ENCODE measurements at regions not wholly inside any gene's neighbourhood (a gene's known extent, or its start where the extent isn't known, plus 50 kb on each side); places are given as distances from the start of the nearest gene placed in this dataset.

GRCh38 chr12:39145175-39145999, 240.0 kb upstream of the CPNE8 start:
- Histone ChIP-seq H3K9me3 (ENCODE audit: control insufficient read depth in 2 of 2, insufficient read depth in 1 of 2, low read depth in 1 of 2, low read length in 1 of 2) (peaks cover 2 to 9% of the 10 kb centered on the region in 2 donors), H3K27me3 (ENCODE audit: control insufficient read depth in 3 of 3, insufficient read depth in 3 of 3, low read length in 3 of 3) (peaks cover 0 to 20% (median 4%) of the 10 kb centered on the region in 3 donors), H3K4me1 (ENCODE audit: control insufficient read depth in 3 of 3, insufficient read depth in 2 of 3, low read depth in 1 of 3, low read length in 2 of 3) (no peaks in the 10 kb centered on the region), H3K4me3 (ENCODE audit: low read depth in 1 of 3, low read length in 3 of 3) (peak overlapping the region in 2 of 3 donors; percentile 17 to 32), H3K27ac (ENCODE audit: low read depth in 1 of 3, low read length in 2 of 3) (no peak overlapping the region), H3K36me3 (ENCODE audit: control insufficient read depth in 3 of 3, insufficient read depth in 2 of 3, low read depth in 1 of 3, low read length in 3 of 3) (no peaks in the 10 kb centered on the region)
- FAIRE-seq (no peak), DNase-seq (peak in 1 of 2 donors; percentile 72)
- 7 to 35% (median 20%) methylated on average over 67 to 70 of the region's 70 CpGs for WGBS, 3 donors

- Histone ChIP-seq H3K27ac (ENCODE audit: low read depth in 1 of 3, low read length in 2 of 3) (no peak overlapping the region), H3K27me3 (ENCODE audit: control insufficient read depth in 3 of 3, insufficient read depth in 3 of 3, low read length in 3 of 3) (peaks cover 0 to 20% (median 4%) of the 10 kb centered on the region in 3 donors), H3K4me1 (ENCODE audit: control insufficient read depth in 3 of 3, insufficient read depth in 2 of 3, low read depth in 1 of 3, low read length in 2 of 3) (no peaks in the 10 kb centered on the region), H3K4me3 (ENCODE audit: low read depth in 1 of 3, low read length in 3 of 3) (peak overlapping the region in 2 of 3 donors; percentile 17 to 32), H3K9me3 (ENCODE audit: control insufficient read depth in 2 of 2, insufficient read depth in 1 of 2, low read depth in 1 of 2, low read length in 1 of 2) (peaks cover 2 to 6% of the 10 kb centered on the region in 2 donors), H3K36me3 (ENCODE audit: control insufficient read depth in 3 of 3, insufficient read depth in 2 of 3, low read depth in 1 of 3, low read length in 3 of 3) (no peaks in the 10 kb centered on the region)
- DNase-seq: peak in 1 of 2 donors; percentile 23
- 23 to 41% (median 36%) methylated on average over 33 to 41 of the region's 41 CpGs for WGBS, 3 donors
- FAIRE-seq: no peak
These were observed 239.2 kb upstream of the CPNE8 start for GRCh38 chr12:39144613-39145061.

GRCh38 chr12:39138268-39138667, 232.9 kb upstream of the CPNE8 start:
- H3K4me1 ChIP-seq (ENCODE audit: control insufficient read depth in 3 of 3, insufficient read depth in 2 of 3, low read depth in 1 of 3, low read length in 2 of 3): no peaks in the 10 kb centered on the region
- H3K27me3 ChIP-seq (ENCODE audit: control insufficient read depth in 3 of 3, insufficient read depth in 3 of 3, low read length in 3 of 3): peaks cover 0 to 2% (median 0%) of the 10 kb centered on the region in 3 donors
- no peaks in the 10 kb centered on the region for H3K9me3 ChIP-seq (ENCODE audit: control insufficient read depth in 2 of 2, insufficient read depth in 1 of 2, low read depth in 1 of 2, low read length in 1 of 2)
- no peaks in the 10 kb centered on the region for H3K36me3 ChIP-seq (ENCODE audit: control insufficient read depth in 3 of 3, insufficient read depth in 2 of 3, low read depth in 1 of 3, low read length in 3 of 3)
- H3K4me3 ChIP-seq (ENCODE audit: low read depth in 1 of 3, low read length in 3 of 3): no peak overlapping the region
- DNase-seq (no peak), FAIRE-seq (no peak)
- WGBS, 3 donors: 47 to 71% (median 58%) methylated on average over 4 of the region's 4 CpGs
- H3K27ac ChIP-seq (ENCODE audit: low read depth in 1 of 3, low read length in 2 of 3): no peak overlapping the region

- H3K36me3 ChIP-seq (ENCODE audit: control insufficient read depth in 3 of 3, insufficient read depth in 2 of 3, low read depth in 1 of 3, low read length in 3 of 3): no peaks in the 10 kb centered on the region
- H3K27ac ChIP-seq (ENCODE audit: low read depth in 1 of 3, low read length in 2 of 3): no peak overlapping the region
- WGBS, 3 donors: 38 to 69% (median 43%) methylated on average over 4 of the region's 4 CpGs
- no peak overlapping the region for H3K4me3 ChIP-seq (ENCODE audit: low read depth in 1 of 3, low read length in 3 of 3)
- H3K27me3 ChIP-seq (ENCODE audit: control insufficient read depth in 3 of 3, insufficient read depth in 3 of 3, low read length in 3 of 3): no peaks in the 10 kb centered on the region
- no peaks in the 10 kb centered on the region for H3K4me1 ChIP-seq (ENCODE audit: control insufficient read depth in 3 of 3, insufficient read depth in 2 of 3, low read depth in 1 of 3, low read length in 2 of 3)
- FAIRE-seq (no peak), DNase-seq (peak; percentile 35 to 72)
- H3K9me3 ChIP-seq (ENCODE audit: control insufficient read depth in 2 of 2, insufficient read depth in 1 of 2, low read depth in 1 of 2, low read length in 1 of 2): no peaks in the 10 kb centered on the region
These were observed 222.0 kb upstream of the CPNE8 start for GRCh38 chr12:39127401-39127800.

GRCh38 chr12:39125566-39125965, 220.2 kb upstream of the CPNE8 start:
- no peaks in the 10 kb centered on the region for H3K27me3 ChIP-seq (ENCODE audit: control insufficient read depth in 3 of 3, insufficient read depth in 3 of 3, low read length in 3 of 3)
- peaks cover 0 to 2% of the 10 kb centered on the region in 2 donors for H3K9me3 ChIP-seq (ENCODE audit: control insufficient read depth in 2 of 2, insufficient read depth in 1 of 2, low read depth in 1 of 2, low read length in 1 of 2)
- DNase-seq (no peak), FAIRE-seq (no peak)
- H3K36me3 ChIP-seq (ENCODE audit: control insufficient read depth in 3 of 3, insufficient read depth in 2 of 3, low read depth in 1 of 3, low read length in 3 of 3): no peaks in the 10 kb centered on the region
- no peak overlapping the region for H3K27ac ChIP-seq (ENCODE audit: low read depth in 1 of 3, low read length in 2 of 3)
- WGBS, 3 donors: 20 to 33% (median 31%) methylated on average over 2 of the region's 2 CpGs
- no peak overlapping the region for H3K4me3 ChIP-seq (ENCODE audit: low read depth in 1 of 3, low read length in 3 of 3)
- no peaks in the 10 kb centered on the region for H3K4me1 ChIP-seq (ENCODE audit: control insufficient read depth in 3 of 3, insufficient read depth in 2 of 3, low read depth in 1 of 3, low read length in 2 of 3)

- no peak overlapping the region for H3K27ac ChIP-seq (ENCODE audit: low read depth in 1 of 3, low read length in 2 of 3)
- no peaks in the 10 kb centered on the region for H3K4me1 ChIP-seq (ENCODE audit: control insufficient read depth in 3 of 3, insufficient read depth in 2 of 3, low read depth in 1 of 3, low read length in 2 of 3)
- DNase-seq (no peak), FAIRE-seq (no peak)
- H3K4me3 ChIP-seq (ENCODE audit: low read depth in 1 of 3, low read length in 3 of 3): no peak overlapping the region
- no peaks in the 10 kb centered on the region for H3K36me3 ChIP-seq (ENCODE audit: control insufficient read depth in 3 of 3, insufficient read depth in 2 of 3, low read depth in 1 of 3, low read length in 3 of 3)
- 78 to 89% (median 81%) methylated on average over 6 of the region's 6 CpGs for WGBS, 3 donors
- peaks cover 0 to 2% of the 10 kb centered on the region in 2 donors for H3K9me3 ChIP-seq (ENCODE audit: control insufficient read depth in 2 of 2, insufficient read depth in 1 of 2, low read depth in 1 of 2, low read length in 1 of 2)
- H3K27me3 ChIP-seq (ENCODE audit: control insufficient read depth in 3 of 3, insufficient read depth in 3 of 3, low read length in 3 of 3): no peaks in the 10 kb centered on the region
These were observed 219.4 kb upstream of the CPNE8 start for GRCh38 chr12:39124768-39125167.

- 30 to 52% (median 32%) methylated on average over 2 of the region's 2 CpGs for WGBS, 3 donors
- no peak overlapping the region for H3K4me3 ChIP-seq (ENCODE audit: low read depth in 1 of 3, low read length in 3 of 3)
- DNase-seq: no peak
- H3K9me3 ChIP-seq (ENCODE audit: control insufficient read depth in 2 of 2, insufficient read depth in 1 of 2, low read depth in 1 of 2, low read length in 1 of 2): peaks cover 0 to 2% of the 10 kb centered on the region in 2 donors
- no peak for FAIRE-seq
- no peaks in the 10 kb centered on the region for H3K36me3 ChIP-seq (ENCODE audit: control insufficient read depth in 3 of 3, insufficient read depth in 2 of 3, low read depth in 1 of 3, low read length in 3 of 3)
- no peaks in the 10 kb centered on the region for H3K27me3 ChIP-seq (ENCODE audit: control insufficient read depth in 3 of 3, insufficient read depth in 3 of 3, low read length in 3 of 3)
- no peaks in the 10 kb centered on the region for H3K4me1 ChIP-seq (ENCODE audit: control insufficient read depth in 3 of 3, insufficient read depth in 2 of 3, low read depth in 1 of 3, low read length in 2 of 3)
- no peak overlapping the region for H3K27ac ChIP-seq (ENCODE audit: low read depth in 1 of 3, low read length in 2 of 3)
These were observed 218.3 kb upstream of the CPNE8 start for GRCh38 chr12:39123580-39124253.

GRCh38 chr12:39122562-39123204, 217.3 kb upstream of the CPNE8 start:
- Histone ChIP-seq H3K9me3 (ENCODE audit: control insufficient read depth in 2 of 2, insufficient read depth in 1 of 2, low read depth in 1 of 2, low read length in 1 of 2) (peaks cover 0 to 2% of the 10 kb centered on the region in 2 donors), H3K36me3 (ENCODE audit: control insufficient read depth in 3 of 3, insufficient read depth in 2 of 3, low read depth in 1 of 3, low read length in 3 of 3) (no peaks in the 10 kb centered on the region), H3K4me3 (ENCODE audit: low read depth in 1 of 3, low read length in 3 of 3) (no peak overlapping the region), H3K27ac (ENCODE audit: low read depth in 1 of 3, low read length in 2 of 3) (no peak overlapping the region), H3K27me3 (ENCODE audit: control insufficient read depth in 3 of 3, insufficient read depth in 3 of 3, low read length in 3 of 3) (no peaks in the 10 kb centered on the region), H3K4me1 (ENCODE audit: control insufficient read depth in 3 of 3, insufficient read depth in 2 of 3, low read depth in 1 of 3, low read length in 2 of 3) (no peaks in the 10 kb centered on the region)
- FAIRE-seq (no peak), DNase-seq (no peak)
- WGBS, 3 donors: 80 to 85% (median 84%) methylated on average over 6 of the region's 6 CpGs
